Right kidney (tissue), 1 donor: ENCODE measurements at regions not wholly inside any gene's neighbourhood (a gene's known extent, or its start where the extent isn't known, plus 50 kb on each side); places are given as distances from the start of the nearest gene placed in this dataset.
"Not testable (repeated sequence)": the region's sequence is repeated elsewhere in the genome, so short reads cannot be mapped to it uniquely, and the experiment has no call there.

Experiments
- DNase-seq: peaks from one replicate; pipeline ENCODE4 v3.0.0-alpha.2; 2016

- DNase-seq, result no peak
Measured at GRCh38 chr3:124322309-124322880, 330.5 kb upstream of the ROPN1 start.

DNA sequence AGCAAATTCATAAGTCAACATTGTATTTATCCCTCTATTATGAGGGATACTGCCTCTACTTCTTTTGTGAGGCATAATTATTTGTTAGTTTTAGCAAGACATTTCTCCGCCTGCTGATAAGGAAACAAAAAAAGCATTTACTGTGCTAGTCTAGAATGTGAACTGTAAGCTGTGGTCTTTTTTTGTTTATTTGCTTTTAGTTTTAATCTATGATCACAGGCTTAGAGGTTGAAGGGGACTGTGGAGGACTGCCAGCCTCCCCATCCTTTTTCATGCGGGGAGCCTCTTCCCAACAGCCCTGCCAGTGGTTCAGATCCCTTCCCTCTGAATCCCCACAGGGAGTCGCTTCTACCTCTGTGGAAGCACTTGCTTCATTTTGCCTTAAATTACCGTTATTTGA, 331.0 kb upstream of the ROPN1 start:
- no peak for DNase-seq

- no peak for DNase-seq
Measured at GRCh38 chr3:124325248-124325647, 333.3 kb upstream of the ROPN1 start.

- no peak for DNase-seq
Measured at GRCh38 chr3:124329723-124330122, 337.8 kb upstream of the ROPN1 start.

GRCh38 chr3:124333931-124334640, 342.2 kb upstream of the ROPN1 start:
- DNase-seq, result no peak

- DNase-seq, result no peak
Measured at GRCh38 chr3:124336067-124336656, 344.2 kb upstream of the ROPN1 start.

- DNase-seq, result no peak
Measured at GRCh38 chr3:124345845-124346244, 353.9 kb upstream of the ROPN1 start.

DNA sequence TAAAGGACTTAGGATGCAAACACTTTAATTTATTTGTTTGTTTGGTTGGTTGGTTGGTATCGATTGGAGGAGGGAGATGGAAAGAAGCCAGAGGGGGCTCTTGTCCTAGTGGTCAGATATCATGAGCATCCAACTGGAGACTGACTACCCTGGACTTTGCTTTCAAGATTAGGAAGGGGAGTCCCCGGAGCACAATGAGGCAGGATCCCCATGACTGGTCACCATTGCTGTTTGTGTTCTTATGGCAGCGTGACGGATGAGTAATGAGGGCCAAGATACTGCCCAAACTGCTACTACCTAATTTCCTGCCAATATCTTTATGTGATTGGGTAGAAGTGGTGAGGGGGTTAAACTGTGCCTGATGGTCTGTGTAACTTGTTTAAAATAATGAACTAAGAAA, 354.6 kb upstream of the ROPN1 start:
- no peak for DNase-seq

GRCh38 chr3:124347418-124347817, 355.5 kb upstream of the ROPN1 start:
- DNase-seq, result no peak

GRCh38 chr3:124348555-124348954, 356.6 kb upstream of the ROPN1 start:
- DNase-seq, result not testable (repeated sequence)

GRCh38 chr3:124351430-124352148, 359.7 kb upstream of the ROPN1 start:
- peak; percentile 44 for DNase-seq

GRCh38 chr3:124352149-124352539, 360.2 kb upstream of the ROPN1 start:
- DNase-seq, result no peak

GRCh38 chr3:124353691-124354090, 361.8 kb upstream of the ROPN1 start:
- no peak for DNase-seq

DNA sequence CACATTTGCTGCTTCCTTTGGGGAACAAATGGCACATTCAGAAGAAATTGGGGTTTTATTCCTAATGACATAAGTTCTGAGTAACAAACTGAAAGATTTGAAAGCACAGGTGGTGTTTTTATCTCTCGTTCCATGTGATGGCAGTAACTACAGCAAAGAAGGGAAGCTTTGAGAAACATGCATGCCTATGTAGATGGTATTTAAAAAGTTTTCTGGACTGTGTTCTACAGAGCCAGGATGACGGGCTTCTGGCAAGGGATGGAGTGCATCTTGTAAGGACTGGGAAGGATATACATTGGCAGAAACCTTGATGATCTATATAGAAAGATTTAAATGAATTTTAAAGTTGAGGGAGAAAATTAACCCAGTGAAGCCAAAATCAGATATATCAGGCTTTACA, 362.2 kb upstream of the ROPN1 start:
- DNase-seq, result no peak

DNA sequence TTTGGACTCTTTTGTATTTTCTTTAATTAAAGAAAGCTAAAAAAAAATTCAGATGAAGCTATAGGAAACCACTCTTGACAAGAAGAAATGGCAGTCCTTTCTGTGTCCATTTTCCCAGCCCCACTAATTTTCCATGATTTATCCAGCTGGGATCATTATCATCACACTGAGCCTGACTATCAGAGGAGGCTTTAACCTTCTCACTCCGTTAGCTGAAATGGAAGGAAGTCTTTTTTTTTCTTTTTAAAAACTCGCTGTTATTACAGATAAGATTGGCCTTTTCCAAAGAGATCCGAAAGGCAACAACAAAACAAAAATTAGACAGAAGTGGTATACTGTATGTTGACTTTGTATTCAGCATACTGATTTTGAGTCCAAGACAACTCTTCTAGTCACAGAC, 366.2 kb upstream of the ROPN1 start:
- DNase-seq, result no peak

DNA sequence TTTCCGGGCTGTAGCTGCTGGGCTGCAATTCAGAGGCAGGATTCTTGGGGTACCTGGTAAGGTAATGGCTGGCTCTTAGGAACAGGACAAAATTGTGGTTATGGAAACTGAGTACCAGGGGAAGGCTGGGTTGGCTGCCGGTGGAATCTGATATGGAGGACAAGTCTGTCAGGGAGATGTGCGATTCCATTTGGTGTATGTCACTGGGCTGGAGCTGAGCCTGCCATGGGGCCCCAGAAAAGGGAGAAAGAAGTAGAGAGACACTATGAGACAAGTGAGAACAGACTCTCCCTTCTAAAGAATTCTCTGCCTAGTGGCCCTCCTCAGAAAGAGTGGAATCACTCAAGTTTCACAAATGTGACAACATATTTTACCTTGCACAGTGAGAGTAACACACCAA, 368.2 kb upstream of the ROPN1 start:
- DNase-seq, result peak; percentile 29

DNA sequence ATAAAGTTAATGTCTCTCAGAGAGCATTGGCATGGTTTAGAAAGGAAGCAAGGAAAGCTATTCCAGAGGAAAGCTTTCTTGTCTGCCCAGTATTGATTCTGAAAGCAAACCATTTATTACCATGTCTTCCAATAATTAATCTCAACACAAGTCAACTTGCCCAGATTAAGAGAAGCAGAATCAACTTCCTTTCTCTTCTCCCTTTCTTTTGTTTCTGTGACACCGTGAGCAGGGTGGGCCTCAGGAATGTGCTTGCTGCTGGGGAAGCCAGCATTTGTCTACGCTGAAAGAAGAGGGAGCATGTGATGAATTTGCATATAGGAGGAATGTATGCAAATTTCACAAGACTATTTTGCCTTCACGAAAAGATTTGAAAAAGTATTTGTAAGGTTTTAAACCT, 368.6 kb upstream of the ROPN1 start:
- DNase-seq, result no peak

- no peak for DNase-seq
Measured at GRCh38 chr3:124361566-124361965, 368.7 kb upstream of the UMPS start.

DNA sequence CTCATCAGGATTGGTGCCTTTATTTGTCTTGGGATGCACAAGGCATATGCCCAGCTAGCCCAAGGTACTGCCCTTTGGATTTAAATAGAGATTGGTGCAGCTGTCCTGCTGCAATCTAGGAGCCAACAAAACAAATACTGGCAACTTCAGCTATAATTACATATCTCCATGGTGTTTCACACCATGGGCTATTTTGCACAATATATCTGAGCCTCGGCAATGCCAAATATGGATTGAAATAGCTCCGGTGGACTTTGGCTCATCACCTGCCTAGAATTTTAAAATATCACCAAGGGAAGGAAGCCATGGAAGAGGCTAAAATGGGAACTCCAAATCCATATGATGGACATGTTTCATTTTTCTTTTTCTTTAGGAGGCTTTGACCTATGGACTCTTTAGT, 367.8 kb upstream of the UMPS start:
- no peak for DNase-seq

DNA sequence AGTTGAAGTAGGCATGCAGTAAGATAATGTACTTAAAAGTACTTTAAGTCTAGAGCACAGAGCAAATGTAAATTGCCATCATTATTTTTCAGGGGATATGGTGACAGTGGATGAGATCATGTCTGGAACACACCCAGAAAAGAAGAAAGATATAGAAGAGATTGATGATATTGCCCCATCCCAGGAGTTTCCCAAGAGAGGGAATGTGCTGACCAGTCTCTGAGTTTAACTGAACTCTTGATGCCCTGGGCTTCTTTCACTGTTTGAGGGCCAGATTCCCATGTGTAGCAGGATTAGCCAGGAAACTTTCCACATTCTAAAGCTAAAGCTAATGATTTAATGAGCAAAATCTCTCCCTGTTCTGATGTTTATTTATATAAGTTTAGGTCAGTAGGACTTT, 366.8 kb upstream of the UMPS start:
- no peak for DNase-seq

GRCh38 chr3:124364317-124365020, 365.8 kb upstream of the UMPS start:
- DNase-seq, result no peak

DNA sequence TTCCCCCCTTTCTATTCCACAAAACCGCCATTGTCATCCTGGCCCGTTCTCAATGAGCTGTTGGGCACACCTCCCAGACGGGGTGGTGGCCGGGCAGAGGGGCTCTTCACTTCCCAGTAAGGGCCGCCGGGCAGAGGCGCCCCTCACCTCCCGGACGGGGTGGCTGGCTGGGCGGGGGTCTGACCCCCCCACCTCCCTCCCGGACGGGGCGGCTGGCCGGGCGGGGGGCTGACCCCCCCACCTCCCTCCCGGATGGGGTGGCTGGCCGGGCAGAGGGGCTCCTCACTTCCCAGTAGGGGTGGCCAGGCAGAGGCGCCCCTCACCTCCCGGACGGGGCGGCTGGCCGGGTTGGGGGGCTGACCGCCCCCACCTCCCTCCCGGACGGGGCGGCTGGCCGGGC, 363.6 kb upstream of the UMPS start:
- DNase-seq, result not testable (repeated sequence)

DNA sequence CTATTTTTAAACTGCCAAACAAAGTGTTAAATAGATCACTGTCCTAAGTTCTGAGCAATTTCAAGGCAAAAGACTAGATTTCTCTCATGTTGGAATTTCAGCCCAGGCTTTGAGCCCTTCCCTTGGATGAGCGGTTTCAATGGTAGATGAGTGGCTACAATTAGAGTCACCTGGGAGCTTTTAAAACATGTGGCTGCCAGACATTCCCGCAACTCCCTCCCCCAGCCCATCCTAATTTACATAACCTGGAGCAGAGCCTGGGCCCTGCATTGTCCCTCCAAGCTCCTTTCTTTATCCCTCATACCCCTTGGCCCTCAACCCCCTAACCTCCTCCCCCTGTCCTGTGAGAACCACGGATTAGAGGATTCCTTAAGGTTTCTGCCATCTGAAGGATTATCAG, 357.5 kb upstream of the UMPS start:
- DNase-seq, result no peak
